ENCODE measurements at regions not wholly inside any gene's neighbourhood (a gene's known extent, or its start where the extent isn't known, plus 50 kb on each side); places are given as distances from the start of the nearest gene placed in this dataset.
A peak's percentile ranks its signal among the peaks of the same experiment; 100 is the strongest.

DNA sequence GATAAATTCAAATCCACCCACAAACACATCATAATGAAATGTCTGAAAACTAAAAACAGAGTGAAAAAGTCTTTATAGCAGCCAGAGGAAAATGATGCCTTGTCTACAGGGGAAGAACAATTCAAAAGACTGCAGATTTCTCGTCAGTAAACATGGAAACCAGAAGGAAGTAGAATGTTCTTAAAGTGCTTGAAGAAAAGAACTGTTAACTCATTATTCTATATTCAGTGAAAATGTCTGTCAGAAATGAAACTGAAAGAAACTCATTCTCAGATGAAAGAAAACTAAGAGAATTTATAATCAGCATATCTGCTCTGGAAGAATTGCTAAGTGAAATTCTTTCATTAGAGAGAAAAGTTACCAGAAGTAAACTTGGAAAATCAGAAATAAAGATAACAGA lies 416.1 kb downstream of the TBC1D32 start:
- no peak for DNase-seq

- DNase-seq, result no peak
Observed at GRCh38 chr6:120916844-120917243, 417.4 kb downstream of the TBC1D32 start.

GRCh38 chr6:120913486-120913885 lies 420.8 kb downstream of the TBC1D32 start:
- DNase-seq, result no peak

DNA sequence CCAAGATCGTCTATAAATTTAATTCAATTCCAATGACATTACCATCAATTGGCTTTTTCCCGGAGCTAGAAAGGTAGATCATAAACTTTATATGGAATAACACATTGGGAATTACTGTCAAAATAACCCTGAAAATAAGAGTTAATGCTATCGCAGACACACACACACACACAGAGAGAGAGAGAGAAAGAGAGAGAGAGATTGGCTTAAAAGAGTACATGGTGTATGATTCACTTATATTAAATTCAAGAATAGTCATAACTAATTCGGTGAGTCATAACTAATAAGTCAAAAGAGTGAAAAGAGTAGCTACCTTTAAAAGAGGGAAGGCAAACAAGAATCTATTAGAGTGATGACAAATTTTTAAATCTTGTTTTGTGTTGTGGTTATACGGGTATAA lies 425.5 kb downstream of the TBC1D32 start:
- peak; percentile 9 for DNase-seq

- peak; percentile 84 for DNase-seq
Observed at GRCh38 chr6:120903836-120904235, 430.4 kb downstream of the TBC1D32 start.

DNA sequence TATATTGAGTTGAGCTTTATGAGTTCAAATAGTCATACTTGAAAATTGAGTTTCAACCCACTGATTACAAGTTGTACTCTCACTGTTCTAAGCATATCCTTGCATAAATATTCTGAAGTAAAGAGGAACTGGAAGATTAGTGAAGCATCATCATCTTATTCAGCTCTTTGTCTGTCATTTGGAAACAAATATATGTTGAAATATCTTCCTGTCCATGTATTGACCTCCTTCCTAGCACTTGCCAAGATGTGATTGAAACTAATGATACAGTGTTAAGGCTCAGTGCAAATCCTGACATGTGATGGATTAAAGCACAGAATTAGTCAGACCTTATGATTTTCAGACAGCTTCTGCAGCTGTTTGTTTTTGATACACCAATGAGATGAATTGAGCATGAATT lies 434.3 kb downstream of the TBC1D32 start:
- DNase-seq, result no peak

- DNase-seq, result no peak
Observed at GRCh38 chr6:120894077-120894476, 440.2 kb downstream of the TBC1D32 start.

DNA sequence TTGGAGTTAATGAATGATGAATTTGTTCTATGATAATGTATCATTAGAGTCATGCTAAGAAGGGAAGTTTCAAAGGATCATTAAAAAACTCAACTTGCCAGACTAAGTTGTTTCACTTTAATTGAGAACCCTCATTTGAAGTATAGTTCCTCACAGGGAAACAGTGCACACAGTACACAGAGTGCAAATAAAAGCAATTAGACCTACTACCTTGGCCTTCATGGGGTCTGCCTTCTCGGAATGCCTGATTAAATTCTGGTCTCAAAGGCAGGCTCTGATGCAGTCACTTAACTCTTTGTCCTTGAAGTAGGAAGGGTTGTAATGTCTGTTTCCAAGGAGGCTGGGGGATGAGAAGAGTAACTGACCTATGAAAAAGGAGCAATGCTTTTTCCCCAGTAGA lies 457.3 kb downstream of the TBC1D32 start:
- no peak for DNase-seq

- DNase-seq, result no peak
Observed at GRCh38 chr6:120876424-120876823, 457.9 kb downstream of the TBC1D32 start.

DNA sequence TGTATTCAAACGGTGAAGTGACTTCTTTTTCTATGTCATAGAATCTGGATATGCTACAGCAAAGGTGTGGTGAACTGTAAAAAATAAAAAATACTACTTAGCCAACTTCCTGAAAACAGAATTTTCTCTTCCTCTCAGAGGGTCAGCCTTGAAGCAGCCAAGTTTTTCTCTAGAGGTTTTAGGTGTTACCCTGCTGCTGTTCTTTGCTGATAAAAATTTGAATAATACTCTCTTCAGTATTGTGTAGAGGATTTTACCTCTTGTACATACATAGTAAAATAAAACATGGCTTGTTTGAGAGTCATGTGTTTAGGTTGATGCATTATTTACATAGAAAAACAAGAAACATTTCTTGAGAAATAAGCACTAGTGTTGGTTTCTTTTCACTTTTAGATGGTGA lies 458.4 kb downstream of the TBC1D32 start:
- DNase-seq, result no peak

DNA sequence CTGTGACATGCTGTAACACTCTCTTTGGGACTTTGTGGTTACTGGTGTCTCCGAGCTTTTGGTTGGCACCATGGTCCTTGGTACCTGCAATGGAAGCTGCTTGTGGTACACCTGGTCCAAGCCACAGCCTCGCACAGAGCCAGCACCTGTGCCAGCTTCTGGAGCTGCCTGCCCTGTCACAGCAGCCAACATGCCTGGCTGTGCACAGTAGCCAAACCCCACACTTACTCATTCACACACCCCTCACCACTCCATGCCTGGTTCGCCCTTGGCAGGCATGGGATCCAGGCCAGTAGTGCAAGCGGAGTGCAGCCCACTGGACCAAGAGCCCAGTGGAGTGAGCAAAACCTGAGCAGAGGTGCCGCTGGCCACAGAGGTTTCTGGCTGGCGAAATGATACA lies 459.9 kb downstream of the TBC1D32 start:
- no peak for DNase-seq

DNA sequence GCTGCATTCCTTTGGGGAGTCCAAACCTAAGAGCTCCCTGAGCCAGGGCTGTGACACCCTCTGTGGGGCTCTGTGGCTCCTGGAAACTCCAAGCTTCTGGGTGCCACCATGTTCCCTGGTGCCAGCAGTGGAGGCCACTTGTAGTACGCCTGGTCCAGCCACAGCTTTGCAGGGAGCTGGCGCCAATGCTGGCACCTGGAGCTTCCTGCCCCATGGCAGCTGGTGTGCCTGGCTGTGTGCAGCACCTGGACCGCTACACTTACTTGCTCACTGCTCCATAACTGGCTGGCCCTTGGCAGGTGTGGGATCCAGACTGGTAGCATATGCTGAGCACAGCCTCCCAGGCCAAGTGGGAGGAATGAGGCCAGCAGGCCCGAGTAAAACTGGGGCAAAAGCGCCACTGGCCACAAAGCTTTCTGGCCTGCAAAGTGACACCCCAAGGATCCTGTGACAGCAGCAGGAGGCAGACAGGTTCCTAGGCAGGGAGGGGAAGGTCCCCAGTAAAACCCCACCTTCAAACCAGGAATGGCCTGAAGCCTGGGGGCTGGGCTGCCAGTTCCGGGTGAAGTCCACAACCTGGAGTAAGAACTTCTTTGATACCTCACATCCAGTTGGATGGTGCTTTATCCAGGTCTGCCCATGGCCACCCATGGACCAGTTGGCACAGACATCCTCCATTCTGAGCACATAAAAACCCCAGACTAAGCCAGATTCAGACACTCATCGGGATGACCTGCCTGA lies 461.0 kb downstream of the TBC1D32 start:
- no peak for DNase-seq

- no peak for DNase-seq
Observed at GRCh38 chr6:120872262-120872578, 462.1 kb downstream of the TBC1D32 start.

DNA sequence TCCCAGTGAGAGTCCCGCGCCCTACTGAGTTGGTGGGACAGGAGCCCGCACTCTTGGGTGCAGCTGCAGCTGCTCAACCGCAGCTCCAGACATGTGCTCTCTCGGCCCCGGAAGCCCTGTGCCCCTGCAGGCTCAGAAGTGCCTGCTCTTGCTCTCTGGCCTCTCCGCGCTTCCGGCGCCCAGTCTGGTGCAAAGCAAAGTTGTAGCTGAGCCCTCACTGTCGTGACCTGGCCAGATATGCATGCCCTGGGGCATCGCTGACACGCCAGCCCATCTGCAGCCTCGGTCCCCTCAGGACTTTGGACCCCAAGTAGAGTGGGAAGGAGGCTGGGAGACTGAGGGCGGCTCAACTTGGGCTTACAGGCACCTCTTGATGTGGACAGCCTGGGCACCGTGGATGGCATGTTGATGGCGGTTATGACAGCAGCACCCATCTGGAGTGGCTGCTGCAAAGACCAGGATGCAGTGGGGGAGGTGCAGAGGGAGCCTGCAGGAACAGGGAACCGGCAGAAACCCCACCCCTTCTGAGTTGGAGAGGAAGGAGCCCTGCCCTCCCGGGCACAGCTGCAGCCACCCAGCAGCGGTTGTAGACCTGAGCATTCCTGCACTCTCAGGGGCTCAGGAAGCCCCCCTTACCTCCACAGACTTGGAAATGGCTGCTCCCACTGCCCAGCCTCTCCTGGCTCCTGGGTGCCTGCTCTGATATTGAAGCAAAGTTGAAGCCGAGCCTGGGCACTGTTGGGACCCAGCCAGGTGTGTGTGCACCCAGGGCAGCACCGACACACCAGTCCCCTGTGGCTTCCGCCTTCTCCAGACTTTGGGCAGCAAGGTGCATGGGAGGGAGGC lies 462.6 kb downstream of the TBC1D32 start:
- no peak for DNase-seq

GRCh38 chr6:120869397-120869796 lies 464.9 kb downstream of the TBC1D32 start:
- no peak for DNase-seq

DNA sequence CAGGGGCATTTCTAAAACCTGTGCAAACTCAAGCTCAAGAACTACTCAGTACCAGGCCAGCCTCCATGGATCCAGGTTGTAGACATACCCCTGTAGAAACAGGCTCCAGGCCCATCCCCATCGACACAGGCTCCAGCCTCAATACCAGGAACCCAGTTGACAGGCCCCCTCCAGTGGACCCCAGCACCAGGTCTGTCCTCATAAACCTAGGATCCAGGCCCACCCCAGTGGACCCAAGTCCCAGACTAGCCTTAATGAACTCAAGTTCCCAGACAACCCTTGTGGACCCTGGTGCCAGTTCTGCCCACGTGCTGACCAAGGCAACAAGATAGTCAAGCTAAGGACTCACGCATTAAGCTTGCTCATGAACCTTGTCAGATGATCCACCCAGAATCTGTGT lies 476.9 kb downstream of the TBC1D32 start:
- DNase-seq, result no peak

DNA sequence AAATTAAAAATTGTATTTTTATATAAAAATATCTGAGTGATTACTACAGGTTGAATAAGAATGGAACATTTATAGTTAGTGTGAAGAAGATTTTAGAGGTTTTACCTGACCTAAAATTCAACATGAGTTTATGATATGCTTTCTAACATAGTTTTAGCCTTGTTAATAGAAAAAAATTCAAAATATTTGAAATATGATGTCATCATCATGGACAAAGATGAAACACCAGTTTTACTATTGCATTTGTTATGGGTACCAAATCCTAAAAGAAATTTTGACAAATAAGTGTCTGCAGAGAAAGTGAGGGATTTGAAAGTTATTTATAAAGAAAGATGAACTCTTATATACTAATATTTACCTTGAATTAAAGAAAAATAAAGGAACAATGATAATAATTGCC lies 479.7 kb downstream of the TBC1D32 start:
- no peak for DNase-seq

- no peak for DNase-seq
Observed at GRCh38 chr6:120853489-120853888, 480.8 kb downstream of the TBC1D32 start.

DNA sequence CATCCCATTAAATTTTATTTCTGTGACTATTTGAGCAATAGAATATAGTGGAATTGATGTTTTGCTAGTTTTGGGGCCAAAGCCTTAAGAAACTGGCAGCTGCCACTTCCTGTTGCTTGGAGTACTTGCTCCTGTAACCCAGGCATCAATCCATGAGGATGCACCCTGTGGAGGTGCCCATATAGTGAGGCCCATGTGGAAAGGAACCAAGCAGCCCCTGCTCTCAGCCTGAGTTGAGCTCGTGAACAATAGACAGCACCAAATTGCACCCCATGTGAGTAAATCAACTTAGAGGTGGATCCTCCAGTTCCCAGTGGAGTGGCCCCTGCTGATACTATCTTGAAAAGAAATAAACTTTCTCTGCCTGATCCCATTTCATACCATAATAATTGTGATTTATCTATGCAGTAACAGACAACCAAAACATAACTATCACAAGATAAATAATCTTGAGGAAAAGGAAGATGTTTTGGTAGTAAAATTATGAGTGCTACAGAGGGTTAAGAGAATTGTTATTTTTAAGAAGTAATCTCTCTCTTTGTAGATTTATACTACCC lies 481.9 kb downstream of the TBC1D32 start:
- DNase-seq, result no peak

GRCh38 chr6:120826253-120826652 lies 508.0 kb downstream of the TBC1D32 start:
- no peak for DNase-seq

DNA sequence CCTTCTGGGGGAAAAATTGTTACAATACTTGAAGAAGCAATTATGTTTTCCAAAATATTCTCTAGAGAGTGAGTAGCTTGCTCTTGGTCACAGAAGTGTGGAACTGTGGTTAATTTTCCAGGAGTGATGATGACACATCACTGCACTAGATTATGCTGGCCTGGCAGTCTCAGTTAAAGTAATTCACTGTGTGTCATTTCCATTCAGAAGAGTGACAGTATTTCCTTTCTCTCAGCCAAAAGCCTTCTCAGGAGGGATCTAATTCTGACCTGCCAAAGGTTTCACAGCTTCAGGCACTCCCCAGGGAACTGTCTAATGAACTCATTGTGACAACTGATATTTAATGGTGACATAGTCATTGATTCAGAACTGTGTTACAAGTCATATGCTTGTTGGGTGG lies 517.5 kb downstream of the TBC1D32 start:
- DNase-seq, result no peak

GRCh38 chr6:120805276-120805675 lies 529.0 kb downstream of the TBC1D32 start:
- peak; percentile 41 for DNase-seq

GRCh38 chr6:120804612-120805011 lies 529.7 kb downstream of the TBC1D32 start:
- DNase-seq, result no peak

GRCh38 chr6:120786682-120787081 lies 547.6 kb downstream of the TBC1D32 start:
- no peak for DNase-seq

Measured in NCI-H226 (cell line).